ENCODE measurements at regions not wholly inside any gene's neighbourhood (a gene's known extent, or its start where the extent isn't known, plus 50 kb on each side); places are given as distances from the start of the nearest gene placed in this dataset.
A peak's percentile ranks its signal among the peaks of the same experiment; 100 is the strongest.

- Histone ChIP-seq H3K36me3 (ENCODE audit: low read depth) (no peaks in the 10 kb centered on the region), H3K9me3 (no peaks in the 10 kb centered on the region), H3K4me3 (no peak overlapping the region), H3K4me1 (ENCODE audit: low read depth) (no peaks in the 10 kb centered on the region)
- intact Hi-C loops (cut with DNase I, micrococcal nuclease) = no loop called here
- ATAC-seq = no peak
- TF ChIP-seq CTCF (IDR thresholded peaks at IDR 0.05) = no peak
- no peak for DNase-seq
These were observed 116.1 kb downstream of the SPTSSA start for GRCh38 chr14:34345718-34346465.

DNA sequence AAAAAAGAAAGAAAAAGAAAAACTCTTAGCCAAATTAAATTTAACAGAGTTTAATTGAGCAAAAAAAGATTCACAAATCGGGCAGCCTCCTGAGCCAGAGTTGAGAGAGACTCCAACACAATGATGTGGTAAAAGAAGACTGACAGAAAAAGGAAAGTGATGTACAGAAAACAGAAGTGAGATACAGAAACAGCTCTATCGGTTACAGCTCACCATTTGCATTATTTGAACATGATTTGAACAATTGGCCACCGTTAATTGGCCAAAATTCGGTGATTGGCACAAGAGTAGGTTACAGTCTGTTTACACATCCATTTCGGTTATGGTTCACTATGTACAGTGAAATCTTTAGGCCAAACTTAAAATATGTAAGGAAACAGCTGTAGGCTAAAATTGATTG is 117.7 kb downstream of the SPTSSA start:
- Histone ChIP-seq H3K4me3 (no peak overlapping the region), H3K36me3 (ENCODE audit: low read depth) (no peaks in the 10 kb centered on the region), H3K4me1 (ENCODE audit: low read depth) (no peaks in the 10 kb centered on the region), H3K9me3 (no peaks in the 10 kb centered on the region)
- no peak for TF ChIP-seq CTCF (IDR thresholded peaks at IDR 0.05)
- ATAC-seq (no peak), DNase-seq (no peak)
- intact Hi-C loops (cut with DNase I, micrococcal nuclease) = no loop called here

DNA sequence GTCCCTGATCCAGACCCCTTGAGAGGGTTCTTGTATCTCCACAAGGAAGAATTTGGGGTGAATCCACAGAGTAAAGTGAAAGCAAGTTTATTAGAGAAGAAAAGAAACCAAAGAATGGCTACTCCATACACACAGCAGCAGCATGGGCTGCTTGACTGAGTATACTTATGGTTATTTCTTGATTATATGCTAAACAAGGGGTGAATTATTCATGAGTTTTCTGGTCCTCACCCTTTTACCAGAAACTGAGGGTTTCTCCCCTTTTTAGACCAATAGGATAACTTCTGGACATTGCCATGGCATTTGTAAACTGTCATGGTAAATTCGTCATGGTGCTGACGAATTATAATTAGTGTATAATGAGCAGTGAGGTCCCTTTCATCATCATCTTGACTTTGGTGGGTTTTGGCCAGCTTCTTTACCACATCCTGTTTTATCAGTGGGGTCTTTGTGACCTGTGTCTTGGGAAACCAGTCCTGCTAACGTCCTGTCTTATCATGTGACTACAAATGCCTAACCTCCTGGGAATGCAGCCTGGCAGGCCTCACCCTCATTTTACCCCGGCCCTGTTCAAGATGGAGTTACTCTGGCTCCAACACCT is 121.9 kb downstream of the SPTSSA start:
- no peak overlapping the region for H3K4me3 ChIP-seq
- no peaks in the 10 kb centered on the region for H3K4me1 ChIP-seq (ENCODE audit: low read depth)
- ATAC-seq (no peak), DNase-seq (no peak)
- intact Hi-C loops (cut with DNase I, micrococcal nuclease) = no loop called here
- TF ChIP-seq CTCF (IDR thresholded peaks at IDR 0.05) = no peak
- no peaks in the 10 kb centered on the region for H3K36me3 ChIP-seq (ENCODE audit: low read depth)
- no peaks in the 10 kb centered on the region for H3K9me3 ChIP-seq

GRCh38 chr14:34338056-34338455 is 124.0 kb downstream of the SPTSSA start:
- no peaks in the 10 kb centered on the region for H3K9me3 ChIP-seq
- no peak overlapping the region for H3K4me3 ChIP-seq
- ATAC-seq = no peak
- no peak for TF ChIP-seq CTCF (IDR thresholded peaks at IDR 0.05)
- H3K36me3 ChIP-seq (ENCODE audit: low read depth) = no peaks in the 10 kb centered on the region
- intact Hi-C loops (cut with DNase I, micrococcal nuclease) = no loop called here
- DNase-seq = no peak
- H3K4me1 ChIP-seq (ENCODE audit: low read depth) = no peaks in the 10 kb centered on the region

GRCh38 chr14:34336501-34336900 is 125.5 kb downstream of the SPTSSA start:
- peak in 1 of 3 donors; percentile 22 for DNase-seq

More at GRCh38 chr14:34336501-34336900, 125.5 kb downstream of the SPTSSA start:
- TF ChIP-seq CTCF (IDR thresholded peaks at IDR 0.05) = no peak
- peak; percentile 31 for ATAC-seq
- intact Hi-C loops (cut with DNase I, micrococcal nuclease) = no loop called here
- no peak overlapping the region for H3K4me3 ChIP-seq
- H3K9me3 ChIP-seq = no peaks in the 10 kb centered on the region
- no peaks in the 10 kb centered on the region for H3K36me3 ChIP-seq (ENCODE audit: low read depth)
- peaks cover 3% of the 10 kb centered on the region for H3K4me1 ChIP-seq (ENCODE audit: low read depth)
